GM23338 (cell line): ENCODE measurements at regions not wholly inside any gene's neighbourhood (a gene's known extent, or its start where the extent isn't known, plus 50 kb on each side); places are given as distances from the start of the nearest gene placed in this dataset.

Source experiments
- ATAC-seq: fragments of 200-7000 bp; cut with Tn5 transposase; 3 replicates; pipeline ENCODE4 v1.9.1; 2020
- DNase-seq: peaks from one replicate; pipeline ENCODE4 v3.0.0-alpha.2; 2015; ENCODE audit warnings: low spot score
- H2AFZ ChIP-seq: fragments of 200-600 bp; sonication (generic); 2 replicates; pipeline ENCODE4 v1.8.0; 2016; ENCODE audit warnings: antibody characterized with exemption, mild to moderate bottlenecking, moderate library complexity
- H3F3A ChIP-seq: fragments of 200-600 bp; sonication (generic); replicated peaks from 2 replicates; pipeline ENCODE4 v1.8.0; 2017; ENCODE audit warnings: antibody characterized with exemption, mixed run types, low read depth
- H3K27ac ChIP-seq: fragments of 200-600 bp; sonication (generic); 2 replicates; pipeline ENCODE4 v1.6.1; 2016; ENCODE audit warnings: low read depth
- H3K27me3 ChIP-seq: fragments of 200-600 bp; sonication (generic); 2 replicates; pipeline ENCODE4 v1.8.0; 2016; ENCODE audit warnings: mild to moderate bottlenecking, mixed run types, moderate library complexity; ENCODE audit not compliant: insufficient read depth
- H3K36me3 ChIP-seq: fragments of 200-600 bp; sonication (generic); 2 replicates; pipeline ENCODE4 v1.8.0; 2016; ENCODE audit warnings: mild to moderate bottlenecking; ENCODE audit not compliant: insufficient read depth
- H3K4me1 ChIP-seq: fragments of 200-600 bp; sonication (generic); 2 replicates; pipeline ENCODE4 v1.8.0; 2016; ENCODE audit warnings: mild to moderate bottlenecking, moderate library complexity; ENCODE audit not compliant: insufficient read depth
- H3K4me2 ChIP-seq: fragments of 200-600 bp; sonication (generic); 2 replicates; pipeline ENCODE4 v1.7.1; 2017; ENCODE audit warnings: mixed run types
- H3K4me3 ChIP-seq: fragments of 200-600 bp; sonication (generic); 2 replicates; pipeline ENCODE4 v1.6.1; 2016; ENCODE audit warnings: mixed run types
- H3K79me2 ChIP-seq: fragments of 200-600 bp; sonication (generic); replicated peaks from 2 replicates; pipeline ENCODE4 v1.8.0; 2017; ENCODE audit warnings: mild to moderate bottlenecking; ENCODE audit not compliant: insufficient read depth
- H3K9me2 ChIP-seq: fragments of 200-600 bp; sonication (generic); 2 replicates; pipeline ENCODE4 v1.8.0; 2017; ENCODE audit not compliant: insufficient read depth
- H4K20me1 ChIP-seq: fragments of 200-600 bp; sonication (generic); replicated peaks from 2 replicates; pipeline ENCODE4 v1.8.0; 2017; ENCODE audit warnings: mild to moderate bottlenecking; ENCODE audit not compliant: insufficient read depth
- H3K27ac Mint-ChIP-seq: 2 replicates; pipeline ENCODE4 v1.8.0; 2020; ENCODE audit warnings: inconsistent platforms, mild to moderate bottlenecking, moderate library complexity, mixed read lengths
- H3K27me3 Mint-ChIP-seq: 3 replicates; pipeline ENCODE4 v1.8.0; 2022; ENCODE audit warnings: low read depth, mild to moderate bottlenecking, moderate library complexity, mixed read lengths, inconsistent platforms; ENCODE audit not compliant: insufficient read depth, poor library complexity
- H3K36me3 Mint-ChIP-seq: 3 replicates; pipeline ENCODE4 v1.8.0; 2021; ENCODE audit warnings: low read depth, mild to moderate bottlenecking, inconsistent platforms, moderate library complexity, mixed read lengths
- H3K4me1 Mint-ChIP-seq: 3 replicates; pipeline ENCODE4 v1.8.0; 2020; ENCODE audit warnings: mild to moderate bottlenecking, inconsistent platforms, mixed read lengths
- H3K4me3 Mint-ChIP-seq: 3 replicates; pipeline ENCODE4 v1.8.0; 2021; ENCODE audit warnings: moderate library complexity, mild to moderate bottlenecking, inconsistent platforms, mixed read lengths
- H3K9me3 Mint-ChIP-seq: 3 replicates; pipeline ENCODE4 v1.8.0; 2020; ENCODE audit warnings: moderate library complexity, mild to moderate bottlenecking, inconsistent platforms, mixed read lengths
- CREB1 ChIP-seq: fragments of 250-450 bp; sonication (Bioruptor Pico); IDR thresholded peaks from 2 replicates; pipeline ENCODE4 v1.5.0; 2020; ENCODE audit warnings: low read depth, mild to moderate bottlenecking, moderate library complexity
- CTCF ChIP-seq, 2 experiments: fragments of 200-600 bp in 1 of 2; sonication (generic) in 1 of 2; conservative IDR thresholded peaks; 2 replicates each; pipeline versions ENCODE4 v1.5.1 to v1.6.1; 2016 to 2017; ENCODE audit warnings: antibody characterized with exemption in 2 of 2, low read depth in 2 of 2, mild to moderate bottlenecking in 2 of 2, moderate library complexity in 1 of 2
- ETS1 ChIP-seq: IDR thresholded peaks from 2 replicates; pipeline ENCODE4 v1.6.1; 2016; ENCODE audit warnings: antibody characterized with exemption
- EZH2 ChIP-seq: fragments of 200-600 bp; sonication (generic); IDR thresholded peaks from one replicate; pipeline ENCODE4 v1.8.0; 2017; ENCODE audit warnings: antibody characterized with exemption, mild to moderate bottlenecking, low read depth; ENCODE audit not compliant: unreplicated experiment
- EZH2phosphoT487 ChIP-seq: fragments of 200-600 bp; sonication (generic); IDR thresholded peaks from one replicate; pipeline ENCODE4 v1.8.1; 2018; ENCODE audit warnings: antibody characterized with exemption; ENCODE audit not compliant: unreplicated experiment
- JUNB ChIP-seq: IDR thresholded peaks from one replicate; pipeline ENCODE4 v1.6.1; 2016; ENCODE audit warnings: antibody characterized with exemption; ENCODE audit not compliant: unreplicated experiment
- NANOG ChIP-seq: IDR thresholded peaks from 2 replicates; pipeline ENCODE4 v1.6.1; 2016; ENCODE audit warnings: antibody characterized with exemption, borderline replicate concordance
- POLR2AphosphoS5 ChIP-seq: IDR thresholded peaks from 2 replicates; pipeline ENCODE4 v1.6.1; 2016; ENCODE audit warnings: antibody characterized with exemption, low read depth
- REST ChIP-seq: IDR thresholded peaks from one replicate; pipeline ENCODE4 v1.6.1; 2018; ENCODE audit warnings: antibody characterized with exemption; ENCODE audit not compliant: unreplicated experiment
- STAT1 ChIP-seq: IDR thresholded peaks from one replicate; pipeline ENCODE4 v1.6.1; 2016; ENCODE audit warnings: antibody characterized with exemption; ENCODE audit not compliant: unreplicated experiment
- ZNF114 ChIP-seq: fragments of 250-450 bp; sonication (Bioruptor Pico); IDR thresholded peaks from 2 replicates; pipeline ENCODE4 v1.5.0; 2020; ENCODE audit warnings: mild to moderate bottlenecking, moderate library complexity
- ZNF331 ChIP-seq: fragments of 250-450 bp; sonication (Bioruptor Pico); IDR thresholded peaks from 2 replicates; pipeline ENCODE4 v1.5.0; 2020; ENCODE audit warnings: low read depth, mild to moderate bottlenecking, moderate library complexity
- ZNF462 ChIP-seq: fragments of 250-450 bp; sonication (Bioruptor Pico); IDR thresholded peaks from 2 replicates; pipeline ENCODE4 v1.5.0; 2020; ENCODE audit warnings: mild to moderate bottlenecking, moderate library complexity

GRCh38 chr2:57809230-57809629 lies 237.4 kb upstream of the VRK2 start:
- Histone ChIP-seq H3K4me3 (no peak overlapping the region), H2AFZ (no peak overlapping the region), H3F3A (no peaks in the 10 kb centered on the region), H3K27me3 (no peaks in the 10 kb centered on the region), H3K79me2 (no peaks in the 10 kb centered on the region), H3K4me2 (no peak overlapping the region), H3K36me3 (no peaks in the 10 kb centered on the region), H3K27ac (no peak overlapping the region), H4K20me1 (no peaks in the 10 kb centered on the region), H3K4me1 (no peaks in the 10 kb centered on the region), H3K9me2 (no peaks in the 10 kb centered on the region)
- H3K9me3 Mint-ChIP-seq = no peaks in the 10 kb centered on the region
- ATAC-seq (no peak), DNase-seq (no peak)
- H3K36me3 Mint-ChIP-seq = no peaks in the 10 kb centered on the region
- H3K4me3 Mint-ChIP-seq = no peak overlapping the region
- no peaks in the 10 kb centered on the region for H3K4me1 Mint-ChIP-seq
- H3K27me3 Mint-ChIP-seq = no peaks in the 10 kb centered on the region
- TF ChIP-seq REST (no peak), POLR2AphosphoS5 (no peak), EZH2phosphoT487 (no peak), NANOG (no peak), STAT1 (no peak), CREB1 (CRISPR knock-in tag) (no peak), CTCF (conservative IDR thresholded peaks at IDR 0.05; ENCODE audit: low read depth in 2 of 2) (no peak), ETS1 (no peak), ZNF462 (CRISPR knock-in tag) (no peak), ZNF331 (CRISPR knock-in tag) (no peak), JUNB (no peak), EZH2 (no peak), ZNF114 (no peak)
- H3K27ac Mint-ChIP-seq = no peak overlapping the region
